HG02870 (cell line): ENCODE measurements at regions not wholly inside any gene's neighbourhood (a gene's known extent, or its start where the extent isn't known, plus 50 kb on each side); places are given as distances from the start of the nearest gene placed in this dataset.
"Not testable (repeated sequence)": the region's sequence is repeated elsewhere in the genome, so short reads cannot be mapped to it uniquely, and the experiment has no call there.

Experiments used
- ATAC-seq: cut with Tn5 transposase; IDR thresholded peaks from one replicate; pipeline ENCODE4 v1.9.1; 2021; ENCODE audit warnings: mild to moderate bottlenecking, moderate library complexity; ENCODE audit not compliant: unreplicated experiment

DNA sequence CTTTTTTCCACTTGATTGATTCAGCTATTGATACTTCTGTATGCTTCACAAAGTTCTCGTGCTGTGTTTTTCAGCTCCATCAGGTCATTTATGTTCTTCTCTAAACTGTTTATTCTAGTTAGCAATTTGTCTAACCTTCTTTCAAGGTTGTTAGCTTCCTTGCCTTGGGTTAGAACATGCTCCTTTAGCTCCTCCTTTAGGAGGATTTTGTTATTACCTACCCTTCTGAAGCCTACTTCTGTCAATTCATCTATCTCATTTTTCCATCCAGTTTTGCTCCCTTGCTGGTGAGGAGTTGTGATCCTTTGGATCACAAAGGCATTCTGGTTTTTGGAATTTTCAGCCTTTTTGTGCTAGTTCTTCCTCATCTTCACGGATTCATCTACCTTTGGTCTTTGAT is 344.7 kb upstream of the CLEC14A start:
- ATAC-seq = not testable (repeated sequence)

DNA sequence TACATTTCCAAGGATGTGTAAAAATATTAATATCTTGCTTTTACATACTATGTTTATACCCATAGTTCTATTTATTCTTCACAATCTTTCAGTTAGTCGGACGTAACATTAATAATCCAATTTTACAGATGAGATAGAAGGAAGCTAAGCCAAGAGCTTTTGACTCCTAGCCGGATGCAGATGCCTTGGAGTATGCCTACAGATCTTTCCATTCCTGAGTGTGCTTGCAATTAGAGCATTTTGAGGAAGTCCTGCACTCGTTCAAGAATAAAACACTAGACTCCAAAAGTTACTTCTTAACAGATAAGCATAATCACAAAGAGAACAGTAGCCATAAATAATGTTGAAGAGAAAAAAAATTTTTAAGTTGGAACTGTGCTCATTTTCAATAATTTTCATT is 337.6 kb upstream of the CLEC14A start:
- ATAC-seq = no peak

DNA sequence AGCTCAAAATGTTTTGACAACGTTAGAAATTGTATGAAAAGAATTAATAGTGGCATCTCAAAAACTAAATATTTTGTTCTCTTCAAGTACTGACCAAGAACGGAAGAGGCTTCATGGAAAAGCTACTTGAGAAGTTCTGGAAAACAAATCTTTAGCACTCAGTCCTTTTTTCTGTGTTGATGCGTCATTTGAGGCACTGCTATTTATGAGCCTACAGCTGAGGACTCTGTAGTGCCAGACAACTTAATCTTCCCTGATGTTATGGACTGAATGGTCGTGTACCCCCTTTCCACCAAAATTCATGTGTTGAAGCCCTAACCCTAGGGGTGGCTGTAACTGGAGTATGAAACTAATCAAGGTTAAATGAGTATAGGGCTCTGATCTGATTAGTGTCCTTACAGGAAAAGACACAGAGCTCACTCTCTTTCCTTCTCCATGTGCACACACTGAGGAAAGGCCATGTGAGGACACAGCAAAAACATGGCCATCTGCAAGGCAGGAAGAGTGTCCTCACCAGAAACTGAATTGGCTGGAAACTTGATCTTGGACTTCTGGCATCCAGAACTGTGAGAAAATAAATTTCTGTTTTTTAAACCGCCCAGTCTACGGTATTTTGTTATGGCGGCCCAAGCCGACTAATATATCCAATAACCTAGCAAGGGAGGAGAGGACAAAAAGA is 337.0 kb upstream of the CLEC14A start:
- no peak for ATAC-seq

DNA sequence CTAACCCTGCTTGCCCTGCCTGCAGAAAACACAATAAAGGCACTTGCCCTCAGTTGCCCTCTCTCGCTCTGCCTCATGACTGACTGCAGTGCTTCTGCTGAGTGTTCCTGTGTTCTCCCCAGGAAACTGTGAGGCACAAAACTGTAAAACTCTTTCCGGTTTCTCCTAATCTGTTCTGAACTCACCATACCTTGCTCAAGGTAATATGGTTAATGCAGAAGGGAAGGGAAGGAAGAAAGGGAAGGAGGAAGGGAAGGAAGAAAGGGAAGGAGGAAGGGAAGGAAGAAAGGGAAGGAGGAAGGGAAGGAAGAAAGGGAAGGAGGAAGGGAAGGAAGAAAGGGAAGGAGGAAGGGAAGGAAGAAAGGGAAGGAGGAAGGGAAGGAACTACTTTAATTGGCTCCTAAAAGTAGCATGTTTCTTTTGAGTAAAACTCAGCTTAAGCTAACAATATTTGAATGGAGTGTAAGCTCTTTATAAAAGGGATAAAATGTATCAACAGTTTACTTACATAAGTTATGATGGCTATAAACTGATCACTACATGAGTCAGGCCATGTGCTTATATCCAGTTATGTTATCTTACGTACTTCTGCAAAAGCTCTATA is 334.0 kb upstream of the CLEC14A start:
- no peak for ATAC-seq

DNA sequence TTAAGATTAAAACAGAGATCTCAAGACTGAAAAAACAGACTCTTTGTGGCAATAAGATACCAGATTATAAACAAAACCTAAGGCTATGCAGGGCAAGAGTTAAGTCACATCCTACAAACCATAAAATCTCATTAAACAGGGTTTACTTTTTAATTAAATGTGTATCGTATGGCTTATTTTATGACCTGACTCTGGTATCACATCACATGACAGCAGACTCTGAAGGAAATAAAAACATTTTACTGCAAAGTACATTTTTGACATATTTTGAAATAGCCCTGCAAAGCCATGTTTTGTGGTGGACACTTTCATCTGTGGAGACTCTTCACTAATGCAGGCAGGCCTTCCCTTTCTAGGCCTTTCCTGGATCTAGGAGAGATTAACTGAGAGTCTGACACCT is 327.6 kb upstream of the CLEC14A start:
- ATAC-seq = no peak

DNA sequence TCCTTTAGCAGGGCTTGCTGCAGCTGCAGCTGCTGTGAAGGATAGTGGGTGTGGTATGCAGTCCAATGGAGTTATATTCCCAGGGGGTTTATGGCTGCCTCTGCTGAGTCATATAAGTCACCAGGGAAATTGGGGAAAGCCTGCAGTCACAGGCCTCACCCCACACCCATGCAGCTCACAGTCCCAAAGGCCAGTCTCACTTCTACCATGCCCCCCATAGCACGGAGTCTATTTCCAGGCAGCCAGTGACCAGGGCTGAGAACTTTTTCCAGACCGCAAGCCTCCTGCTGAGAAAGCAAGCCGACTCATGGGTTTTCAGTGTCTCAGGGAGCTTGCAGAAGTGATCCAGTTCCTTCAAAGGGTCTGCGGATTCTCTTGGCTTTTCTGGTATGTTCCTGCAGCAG is 322.4 kb upstream of the CLEC14A start:
- no peak for ATAC-seq

DNA sequence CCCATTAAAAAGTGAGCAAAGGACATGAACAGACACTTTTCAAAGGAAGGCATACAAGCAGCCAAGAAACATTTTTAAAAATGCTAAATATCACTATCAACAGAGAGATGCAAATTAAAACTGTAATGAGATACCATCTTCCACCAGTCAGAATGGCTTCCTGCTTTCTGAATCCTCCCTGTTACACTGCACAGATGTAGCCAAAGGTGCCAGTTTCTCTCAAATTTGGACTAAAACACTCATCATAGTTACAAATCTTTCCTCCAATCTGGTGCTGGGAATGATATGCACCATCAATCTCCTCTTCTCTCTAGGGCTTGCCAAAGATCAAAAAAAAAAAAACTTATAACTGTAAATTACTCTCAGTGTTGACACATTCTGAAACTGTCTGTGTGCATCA is 311.8 kb upstream of the CLEC14A start:
- ATAC-seq = no peak

DNA sequence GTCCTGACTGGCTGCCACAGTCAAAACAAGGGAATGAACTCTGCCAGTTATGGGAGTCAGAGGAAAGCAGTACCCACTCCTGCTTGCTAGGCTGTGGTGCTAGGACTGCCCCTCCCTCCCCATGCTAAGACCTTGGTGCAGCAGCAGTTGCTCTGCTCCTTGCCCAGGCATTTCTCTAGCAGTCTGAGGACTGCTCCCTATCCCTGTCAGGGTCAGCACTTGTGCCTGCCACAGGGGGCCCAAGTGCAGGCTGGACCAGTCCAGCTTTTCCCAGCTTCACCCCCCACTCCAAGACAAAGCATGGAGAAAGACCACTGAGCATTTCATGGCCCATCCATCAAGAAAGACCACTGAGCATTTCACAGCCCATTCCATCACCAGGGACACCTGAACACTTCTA is 305.8 kb upstream of the CLEC14A start:
- no peak for ATAC-seq

DNA sequence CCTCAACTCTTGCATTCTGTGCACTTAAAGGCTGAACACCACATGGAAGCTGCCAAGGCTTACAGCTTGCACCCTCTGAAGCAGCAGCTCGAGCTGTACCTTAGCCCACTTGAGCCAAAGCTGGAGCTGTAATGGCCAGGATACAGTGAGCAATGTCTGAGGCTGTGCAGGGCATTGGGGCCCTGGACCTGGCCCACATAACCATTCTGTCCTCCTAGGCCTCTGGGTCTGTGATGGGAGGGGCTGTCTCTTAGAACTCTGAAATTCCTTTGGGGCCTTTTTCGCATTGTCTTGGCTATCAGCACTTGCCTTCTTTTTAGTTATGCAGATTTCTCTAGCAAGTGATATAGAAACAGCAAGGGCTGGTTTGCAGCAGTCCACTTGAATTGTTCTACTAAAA is 303.8 kb upstream of the CLEC14A start:
- no peak for ATAC-seq

DNA sequence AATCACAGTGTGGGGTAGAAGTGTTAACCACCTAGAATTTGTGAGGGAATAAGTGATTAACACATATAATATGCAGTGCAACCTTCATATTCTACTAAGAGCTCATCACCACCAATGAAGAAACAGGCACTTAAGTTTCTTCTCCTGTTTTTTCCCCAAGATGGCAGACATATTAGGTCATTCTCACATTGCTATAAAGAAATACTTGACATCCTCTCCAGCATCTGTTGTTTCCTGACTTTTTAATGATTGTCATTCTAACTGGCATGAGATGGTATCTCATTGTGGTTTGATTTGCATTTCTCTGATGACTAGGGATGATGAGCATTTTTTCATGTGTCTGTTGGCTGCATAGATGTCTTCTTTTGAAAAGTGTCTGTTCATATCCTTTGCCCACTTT is 301.5 kb upstream of the CLEC14A start:
- not testable (repeated sequence) for ATAC-seq

DNA sequence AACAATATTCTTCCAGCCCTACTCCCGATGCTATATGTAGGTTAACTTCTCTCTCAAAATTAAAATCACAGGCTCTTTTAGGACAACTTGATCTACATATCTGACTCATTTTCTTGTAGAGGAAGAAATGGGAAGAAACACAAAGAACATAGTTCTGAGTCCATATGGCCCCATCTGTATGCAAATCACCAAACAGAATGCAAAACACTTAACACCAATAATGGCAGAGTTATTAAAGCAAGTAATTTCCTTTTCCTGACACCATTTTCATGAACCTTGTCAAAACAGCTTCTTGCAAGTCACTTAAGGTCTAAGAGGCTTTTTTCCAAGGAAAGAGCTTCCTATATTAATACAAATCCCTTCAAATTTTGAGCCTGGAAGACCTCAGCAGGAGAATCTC is 300.4 kb upstream of the CLEC14A start:
- ATAC-seq = no peak

DNA sequence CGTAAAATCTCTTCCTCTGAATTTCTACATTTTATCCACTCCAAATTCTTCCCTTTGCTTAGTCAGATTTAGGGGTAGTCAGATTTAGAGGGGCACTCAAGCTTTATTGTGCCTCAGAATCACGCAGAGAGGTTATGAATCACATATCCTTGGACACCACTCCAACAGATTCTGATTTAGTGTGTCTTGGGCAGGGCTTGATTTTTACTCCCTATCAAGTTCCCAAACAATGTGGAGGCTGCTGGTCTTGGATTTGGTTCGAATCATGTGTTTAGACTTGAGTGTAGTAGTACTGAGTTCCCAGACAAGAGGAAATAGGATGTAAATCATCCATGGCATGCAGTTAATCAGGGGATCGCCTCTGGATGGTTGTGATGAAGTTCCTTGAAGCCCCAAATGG is 298.1 kb upstream of the CLEC14A start:
- ATAC-seq = no peak

DNA sequence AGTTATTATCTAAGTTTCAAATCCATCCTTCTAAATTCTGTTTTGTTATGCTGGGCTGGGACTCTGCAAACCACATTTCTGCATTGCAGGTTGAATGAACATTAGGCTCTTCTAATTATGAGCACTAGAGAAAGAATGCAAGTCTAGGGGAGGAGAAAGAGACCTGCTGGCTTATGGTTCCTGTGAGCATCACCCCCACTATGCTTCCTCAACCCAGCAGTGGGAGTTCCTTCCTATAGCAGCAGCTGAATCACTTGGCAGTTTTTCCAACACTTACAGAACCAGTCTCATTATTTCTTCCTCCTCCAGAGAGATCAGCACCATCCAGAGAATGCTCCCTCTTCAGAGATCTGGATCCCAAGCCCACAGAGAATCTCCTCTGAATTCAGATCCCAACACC is 297.7 kb upstream of the CLEC14A start:
- ATAC-seq = no peak

DNA sequence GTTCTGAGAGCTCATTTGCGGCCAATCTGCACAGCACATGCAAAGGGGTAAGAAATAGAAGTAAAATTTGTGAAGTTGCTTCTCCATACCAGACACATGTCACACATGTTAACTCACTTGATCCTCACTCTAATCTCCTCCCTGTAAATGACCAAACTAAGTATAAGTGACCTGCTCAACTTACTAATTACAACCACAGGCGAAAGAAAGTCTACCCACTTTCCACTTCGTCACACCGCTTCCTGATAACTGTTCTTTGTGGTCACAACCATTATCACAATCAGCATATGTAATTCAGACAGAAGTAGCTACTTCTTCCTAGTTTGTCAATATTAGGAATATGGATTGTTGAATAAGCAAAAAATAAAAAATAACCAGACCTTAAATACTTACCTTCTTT is 293.7 kb upstream of the CLEC14A start:
- ATAC-seq = no peak

DNA sequence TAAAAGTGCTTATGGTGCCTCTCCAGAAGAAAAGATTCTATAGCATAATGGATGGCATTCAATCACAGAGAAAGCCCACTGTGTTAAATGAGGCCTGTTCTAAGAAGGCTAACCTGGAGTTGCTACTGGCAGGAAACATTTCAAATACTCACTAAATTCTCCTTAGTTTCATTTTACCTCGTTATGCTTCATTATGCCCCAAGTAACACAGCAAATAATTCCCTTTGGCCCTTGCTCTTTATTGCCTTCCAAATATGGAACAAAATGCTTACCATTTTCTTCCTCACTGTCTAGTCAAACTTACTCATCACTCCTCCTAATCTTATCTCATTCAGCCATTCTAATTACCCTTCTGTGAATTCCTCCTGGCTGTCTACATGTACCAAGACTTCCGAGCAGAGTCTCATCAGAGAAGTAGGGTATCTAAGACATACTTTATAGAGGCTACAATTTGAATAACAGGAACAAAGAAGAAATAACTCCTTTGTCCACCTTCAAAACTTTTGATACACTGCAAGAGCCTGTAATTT is 292.1 kb upstream of the CLEC14A start:
- ATAC-seq = no peak

DNA sequence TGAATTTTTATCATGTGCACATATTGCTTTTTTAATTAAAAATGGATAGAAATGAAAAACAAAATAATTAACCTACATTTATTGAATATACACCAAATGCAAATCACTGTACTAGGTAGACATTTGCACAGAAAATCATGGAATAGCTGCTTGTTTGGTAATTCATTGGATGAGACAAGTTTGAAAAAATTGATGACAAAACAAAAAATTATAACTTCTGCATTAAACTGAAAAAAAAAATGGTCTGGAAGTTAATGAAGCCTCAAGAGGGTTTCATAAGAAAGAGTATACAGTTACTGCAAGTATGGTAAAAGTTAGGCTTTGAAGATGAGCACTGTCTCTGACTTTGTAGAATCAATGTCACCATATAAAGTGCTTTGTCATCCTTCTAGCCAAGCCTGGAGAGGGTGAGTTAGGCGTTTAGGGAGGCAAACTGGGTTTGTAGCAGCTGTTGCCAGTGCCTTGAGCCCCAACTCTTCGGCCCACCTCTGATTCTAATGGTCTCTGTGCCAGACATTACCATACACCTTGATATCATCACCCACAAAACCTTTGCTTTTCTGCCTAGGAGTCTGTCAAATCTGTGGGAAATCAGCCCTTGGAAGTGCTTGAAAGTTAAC is 291.1 kb upstream of the CLEC14A start:
- no peak for ATAC-seq

DNA sequence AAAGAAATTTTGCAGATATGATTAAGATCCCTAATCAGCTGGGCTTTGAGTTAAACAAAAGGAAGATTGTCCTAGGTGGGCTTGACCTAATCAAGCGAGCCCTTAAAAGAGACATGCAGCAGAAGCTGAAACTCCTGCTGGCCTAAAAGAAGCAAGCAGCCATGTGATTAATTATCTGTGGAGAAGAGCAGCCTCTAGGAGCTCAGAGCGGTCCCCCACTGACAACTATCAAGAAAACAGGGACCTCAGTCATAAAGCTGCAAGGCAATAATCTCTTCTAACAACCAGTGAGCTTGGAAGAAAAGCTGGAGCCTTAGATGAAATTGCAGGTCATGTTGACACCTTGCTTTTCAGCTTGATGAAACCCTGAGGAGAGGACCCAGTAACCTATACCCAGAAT is 288.9 kb upstream of the CLEC14A start:
- ATAC-seq = no peak

DNA sequence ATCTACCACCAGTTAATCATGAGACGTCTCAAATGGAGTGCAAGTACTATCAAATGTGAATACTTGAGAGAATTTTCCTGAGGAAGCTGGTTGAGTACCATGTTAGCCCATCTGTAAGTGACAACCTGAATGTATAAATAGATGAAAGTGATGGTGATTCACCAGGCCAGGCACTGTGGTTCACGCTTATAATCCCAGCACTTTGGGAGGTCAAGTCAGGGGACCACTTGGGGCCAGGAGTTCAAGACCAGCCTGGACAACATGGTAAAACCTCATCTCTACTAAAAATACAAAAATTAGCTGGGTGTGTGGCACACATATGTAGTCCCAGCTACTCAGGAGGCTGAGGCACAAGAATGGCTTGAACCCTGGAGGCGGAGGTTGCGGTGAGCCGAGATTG is 288.0 kb upstream of the CLEC14A start:
- ATAC-seq = not testable (repeated sequence)

DNA sequence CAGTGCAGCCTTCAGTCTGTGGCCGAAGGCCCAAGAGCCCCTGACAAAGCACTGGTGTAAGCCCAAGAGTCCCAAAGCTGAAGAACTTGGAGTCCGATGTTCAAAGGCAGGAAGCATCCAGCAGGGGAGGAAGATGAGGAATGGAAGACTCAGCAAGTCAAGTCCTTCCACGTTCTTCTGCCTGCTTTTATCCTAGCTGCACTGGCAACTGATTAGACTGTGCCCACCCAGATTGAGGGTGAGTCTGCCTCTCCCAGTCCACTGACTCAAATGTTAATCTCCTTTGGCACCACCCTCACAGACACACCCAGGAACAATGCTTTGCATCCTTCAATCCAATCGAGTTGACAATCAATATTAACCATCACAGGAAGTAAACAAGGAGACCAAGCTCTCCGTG is 282.2 kb upstream of the CLEC14A start:
- ATAC-seq = not testable (repeated sequence)

DNA sequence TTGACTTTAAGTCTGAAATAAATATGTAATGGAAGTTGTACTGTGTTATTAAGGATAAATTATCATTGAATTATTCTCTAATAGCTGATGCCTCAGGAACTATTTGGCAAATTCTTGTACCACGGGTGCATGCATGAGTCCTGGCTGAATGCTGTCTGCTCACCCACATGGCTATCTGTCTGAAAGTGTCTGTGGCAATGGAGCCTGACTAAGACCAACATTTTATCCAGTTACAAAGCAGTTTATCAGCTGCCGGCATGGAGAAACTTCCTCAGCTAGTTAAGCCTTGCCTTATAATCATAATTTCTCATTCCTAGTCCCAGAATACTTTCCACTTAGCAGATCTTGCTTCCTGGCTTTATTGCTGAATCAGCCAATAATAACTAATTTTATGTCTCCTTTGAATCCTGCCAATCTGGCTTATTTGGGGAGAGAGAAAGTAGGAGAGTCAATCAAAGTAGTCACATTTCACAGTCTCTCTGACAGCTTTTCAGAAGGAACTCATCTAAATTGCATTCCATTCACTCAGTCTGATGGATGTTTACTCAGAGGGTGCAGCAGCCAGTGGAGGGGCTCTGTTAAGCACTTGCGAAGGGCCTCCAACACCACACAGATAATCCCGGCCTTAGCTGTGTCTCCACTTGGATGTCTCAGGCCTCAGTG is 280.6 kb upstream of the CLEC14A start:
- ATAC-seq = no peak

DNA sequence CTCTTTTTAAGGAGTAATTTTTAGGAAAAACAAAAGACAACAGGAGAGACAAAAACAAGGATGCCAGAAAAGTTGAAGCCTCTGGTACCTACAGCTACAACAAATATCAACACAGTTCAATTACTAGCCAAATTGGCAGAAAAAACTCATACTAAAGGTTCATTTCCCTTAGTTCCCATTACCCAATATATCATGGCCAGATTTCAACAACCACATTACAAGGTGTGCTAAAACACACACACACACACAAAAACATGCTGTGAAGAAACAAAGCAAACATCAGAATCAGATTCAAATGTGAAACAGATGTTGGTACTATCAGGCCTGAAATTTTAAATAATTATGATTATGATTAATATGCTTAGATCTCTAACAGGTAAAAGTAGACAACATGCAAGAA is 272.7 kb upstream of the CLEC14A start:
- ATAC-seq = no peak

DNA sequence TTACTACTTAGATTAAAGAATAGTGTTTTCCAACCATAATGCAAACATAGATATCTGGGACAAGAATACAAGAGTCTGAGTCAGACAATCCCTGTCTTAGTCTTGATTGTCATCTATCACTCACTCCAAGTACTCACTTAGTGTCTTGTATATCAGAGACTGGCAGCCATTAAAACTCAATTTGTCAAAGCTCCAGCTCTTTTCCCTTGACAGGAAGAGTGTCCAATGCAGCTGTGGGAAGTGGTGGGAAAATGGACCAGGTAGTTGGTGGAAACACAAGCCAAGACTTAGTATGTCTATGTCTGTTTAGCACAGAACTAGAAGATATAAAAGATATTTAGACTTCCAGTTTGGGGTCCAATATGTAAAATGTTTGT is 271.6 kb upstream of the CLEC14A start:
- no peak for ATAC-seq
